HG03108 (cell line): ENCODE measurements at regions not wholly inside any gene's neighbourhood (a gene's known extent, or its start where the extent isn't known, plus 50 kb on each side); places are given as distances from the start of the nearest gene placed in this dataset.
"Not testable (repeated sequence)": the region's sequence is repeated elsewhere in the genome, so short reads cannot be mapped to it uniquely, and the experiment has no call there.

Experiments used
- ATAC-seq: cut with Tn5 transposase; IDR thresholded peaks from one replicate; pipeline ENCODE4 v1.9.1; 2021; ENCODE audit warnings: moderate library complexity; ENCODE audit not compliant: unreplicated experiment

GRCh38 chr7:126179916-126180315, 1072.8 kb downstream of the GRM8 start:
- no peak for ATAC-seq

- ATAC-seq, result no peak
These were observed 1073.9 kb downstream of the GRM8 start for GRCh38 chr7:126178865-126179264.

- ATAC-seq, result no peak
These were observed 1075.0 kb downstream of the GRM8 start for GRCh38 chr7:126177782-126178181.

GRCh38 chr7:126166645-126167044, 1086.1 kb downstream of the GRM8 start:
- no peak for ATAC-seq

GRCh38 chr7:126163647-126164046, 1089.1 kb downstream of the GRM8 start:
- ATAC-seq, result no peak

- no peak for ATAC-seq
These were observed 1095.3 kb downstream of the GRM8 start for GRCh38 chr7:126157391-126157790.

- ATAC-seq, result no peak
These were observed 1102.3 kb downstream of the GRM8 start for GRCh38 chr7:126150278-126150958.

- no peak for ATAC-seq
These were observed 1111.8 kb downstream of the GRM8 start for GRCh38 chr7:126140858-126141466.

- ATAC-seq, result no peak
These were observed 1132.8 kb downstream of the GRM8 start for GRCh38 chr7:126119981-126120380.

GRCh38 chr7:126103582-126103981, 1149.2 kb downstream of the GRM8 start:
- no peak for ATAC-seq

- no peak for ATAC-seq
These were observed 1153.4 kb upstream of the POT1 start for GRCh38 chr7:126083014-126083413.

- no peak for ATAC-seq
These were observed 1150.0 kb upstream of the POT1 start for GRCh38 chr7:126079581-126079980.

- no peak for ATAC-seq
These were observed 1149.5 kb upstream of the POT1 start for GRCh38 chr7:126079151-126079550.

- no peak for ATAC-seq
These were observed 1136.1 kb upstream of the POT1 start for GRCh38 chr7:126065766-126066165.

GRCh38 chr7:126057979-126058378, 1128.4 kb upstream of the POT1 start:
- ATAC-seq, result no peak

GRCh38 chr7:126056613-126057012, 1127.0 kb upstream of the POT1 start:
- ATAC-seq, result not testable (repeated sequence)

GRCh38 chr7:126052229-126052628, 1122.6 kb upstream of the POT1 start:
- ATAC-seq, result no peak

GRCh38 chr7:126044662-126045061, 1115.0 kb upstream of the POT1 start:
- no peak for ATAC-seq

- ATAC-seq, result no peak
These were observed 1111.8 kb upstream of the POT1 start for GRCh38 chr7:126041472-126041871.

GRCh38 chr7:126040114-126041045, 1110.8 kb upstream of the POT1 start:
- no peak for ATAC-seq

GRCh38 chr7:126026421-126027088, 1096.9 kb upstream of the POT1 start:
- no peak for ATAC-seq
